ENCODE measurements at regions not wholly inside any gene's neighbourhood (a gene's known extent, or its start where the extent isn't known, plus 50 kb on each side); places are given as distances from the start of the nearest gene placed in this dataset.

DNA sequence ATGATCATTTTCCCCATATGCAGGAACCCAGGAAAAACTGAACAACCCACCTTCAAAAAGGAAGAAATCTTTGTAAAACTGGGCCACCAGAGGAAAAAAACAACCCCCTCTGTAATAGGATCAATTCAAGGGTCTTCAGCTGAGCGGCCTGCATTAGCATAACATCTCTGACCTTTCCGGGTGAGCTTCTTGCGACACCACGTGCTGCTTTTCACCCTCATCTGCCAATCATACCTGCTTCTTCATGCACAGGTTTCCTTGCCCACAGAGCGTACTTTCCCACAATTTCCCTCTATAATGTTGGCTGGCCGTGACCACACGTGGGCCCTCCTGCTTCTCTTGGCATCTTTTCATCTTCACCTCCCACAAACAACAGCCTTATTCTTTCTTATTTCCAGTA lies 284.3 kb upstream of the NEBL start:
- POLR2A ChIA-PET, result no interaction called here
- TF ChIP-seq, protein P1, sequence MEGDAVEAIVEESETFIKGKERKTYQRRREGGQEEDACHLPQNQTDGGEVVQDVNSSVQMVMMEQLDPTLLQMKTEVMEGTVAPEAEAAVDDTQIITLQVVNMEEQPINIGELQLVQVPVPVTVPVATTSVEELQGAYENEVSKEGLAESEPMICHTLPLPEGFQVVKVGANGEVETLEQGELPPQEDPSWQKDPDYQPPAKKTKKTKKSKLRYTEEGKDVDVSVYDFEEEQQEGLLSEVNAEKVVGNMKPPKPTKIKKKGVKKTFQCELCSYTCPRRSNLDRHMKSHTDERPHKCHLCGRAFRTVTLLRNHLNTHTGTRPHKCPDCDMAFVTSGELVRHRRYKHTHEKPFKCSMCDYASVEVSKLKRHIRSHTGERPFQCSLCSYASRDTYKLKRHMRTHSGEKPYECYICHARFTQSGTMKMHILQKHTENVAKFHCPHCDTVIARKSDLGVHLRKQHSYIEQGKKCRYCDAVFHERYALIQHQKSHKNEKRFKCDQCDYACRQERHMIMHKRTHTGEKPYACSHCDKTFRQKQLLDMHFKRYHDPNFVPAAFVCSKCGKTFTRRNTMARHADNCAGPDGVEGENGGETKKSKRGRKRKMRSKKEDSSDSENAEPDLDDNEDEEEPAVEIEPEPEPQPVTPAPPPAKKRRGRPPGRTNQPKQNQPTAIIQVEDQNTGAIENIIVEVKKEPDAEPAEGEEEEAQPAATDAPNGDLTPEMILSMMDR (IDR thresholded peaks at IDR 0.05; ENCODE audit: control extremely low read depth, extremely low read depth, low read depth, missing control alignments), result no peak
- CTCF ChIA-PET, result interaction anchor here (0.9 kb wide), 1 partner anchor 22 kb away, joined by 3 read pairs; no protein-coding TSS in a partner anchor
- no peak for DNase-seq (ENCODE audit: extremely low spot score)

- no peak for DNase-seq (ENCODE audit: extremely low spot score)
- ChIA-PET POLR2A (no interaction called here), CTCF (no interaction called here)
- TF ChIP-seq, protein P1 (IDR thresholded peaks at IDR 0.05; ENCODE audit: control extremely low read depth, extremely low read depth, low read depth, missing control alignments), result no peak
These were observed 283.5 kb upstream of the NEBL start for GRCh38 chr10:21180604-21181003.

DNA sequence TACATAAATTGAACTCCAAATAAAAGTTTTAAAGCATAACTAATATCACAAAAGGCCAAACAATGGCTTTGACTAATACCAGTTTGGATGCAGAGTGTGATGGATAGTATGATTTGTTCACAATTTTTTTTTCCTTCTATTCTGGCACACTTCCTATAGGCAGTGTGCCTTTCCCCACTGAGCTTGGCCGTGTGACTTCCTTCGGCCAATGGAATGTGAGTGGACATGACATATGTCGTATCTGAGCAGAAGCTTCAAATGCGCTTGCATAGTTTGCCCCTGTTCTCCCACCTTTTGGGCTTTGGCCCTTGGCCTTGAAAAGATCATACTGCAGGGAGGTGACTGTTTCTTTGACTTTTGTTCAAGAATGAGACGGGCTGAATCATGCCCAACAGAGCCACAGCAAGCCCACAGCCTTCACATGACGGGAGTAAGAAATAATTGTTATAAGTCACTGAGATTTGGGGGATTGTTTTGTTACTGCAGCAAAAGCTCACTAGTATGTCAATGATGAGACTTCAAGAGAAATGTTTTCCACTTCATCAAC lies 279.9 kb upstream of the NEBL start:
- ChIA-PET POLR2A (no interaction called here), CTCF (interaction anchor here (1.5 to 1.8 kb wide), 2 partner anchors 9 to 11 kb away, joined by 4 to 7 read pairs; no protein-coding TSS in a partner anchor)
- TF ChIP-seq, protein P1 (IDR thresholded peaks at IDR 0.05; ENCODE audit: control extremely low read depth, extremely low read depth, low read depth, missing control alignments), result no peak
- no peak for DNase-seq (ENCODE audit: extremely low spot score)

DNA sequence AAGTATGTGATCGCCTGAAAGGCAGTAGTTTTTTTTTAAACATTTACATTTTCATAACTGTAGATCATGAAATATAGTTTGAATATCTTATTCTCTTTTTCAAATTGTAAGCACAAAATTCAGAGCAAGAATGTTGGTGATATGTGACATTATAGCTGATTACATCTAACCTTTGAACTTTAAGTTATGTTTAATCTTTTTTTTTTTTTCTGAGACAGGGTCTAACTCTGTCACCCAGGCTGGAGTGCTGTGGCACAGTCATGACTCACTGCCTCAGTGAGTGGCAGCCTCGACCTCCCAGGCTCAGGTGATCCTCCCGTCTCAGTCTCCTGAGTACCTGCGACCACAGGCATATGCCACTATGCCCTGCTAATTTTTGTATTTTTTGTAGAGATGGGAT lies 278.7 kb upstream of the NEBL start:
- CTCF ChIA-PET, result interaction anchor here (1.0 kb wide), 1 partner anchor 21 kb away, joined by 3 read pairs; no protein-coding TSS in a partner anchor
- POLR2A ChIA-PET, result no interaction called here
- TF ChIP-seq, protein P1 (IDR thresholded peaks at IDR 0.05; ENCODE audit: control extremely low read depth, extremely low read depth, low read depth, missing control alignments), result no peak
- no peak for DNase-seq (ENCODE audit: extremely low spot score)

DNA sequence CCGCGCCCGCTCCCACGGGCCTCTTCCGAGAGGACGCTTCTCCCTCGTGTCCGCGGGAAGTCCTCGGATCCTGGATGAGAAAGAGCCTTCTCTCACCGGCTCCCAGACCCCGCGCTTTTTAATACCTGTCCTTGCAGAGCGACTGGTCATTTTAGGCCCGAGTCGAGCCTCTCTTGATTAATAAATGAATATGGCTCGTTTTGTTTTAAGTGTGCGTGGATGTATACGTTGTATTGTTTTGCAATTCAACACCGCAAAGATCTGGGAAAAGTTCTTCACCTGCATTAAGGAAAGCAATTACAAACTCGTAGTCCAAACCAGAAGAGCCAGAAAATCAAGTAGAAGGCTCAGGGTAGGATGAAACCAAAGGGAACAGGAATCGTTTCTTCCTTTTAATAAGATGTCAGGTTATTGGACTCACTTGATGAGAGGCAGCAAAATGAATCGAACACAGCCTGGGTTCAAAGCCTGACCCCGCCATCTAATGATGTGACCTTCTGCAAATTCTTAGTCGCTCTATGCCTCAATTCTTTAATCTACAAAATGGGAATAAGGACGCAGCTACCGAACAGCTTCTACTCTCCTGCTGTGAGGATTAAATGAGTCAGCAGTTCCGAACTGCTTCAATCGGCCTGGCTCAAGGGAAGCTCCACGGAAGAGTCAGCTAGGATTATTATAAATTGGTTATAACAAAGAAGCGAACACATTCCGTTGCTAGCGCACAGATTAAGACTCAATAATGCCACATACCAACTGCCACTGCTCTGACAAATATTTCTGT lies 277.8 kb upstream of the NEBL start:
- TF ChIP-seq, protein P1 (IDR thresholded peaks at IDR 0.05; ENCODE audit: control extremely low read depth, extremely low read depth, low read depth, missing control alignments), result no peak
- POLR2A ChIA-PET, result no interaction called here
- DNase-seq (ENCODE audit: extremely low spot score), result no peak
- CTCF ChIA-PET, result interaction anchor here (1.0 kb wide), 1 partner anchor 22 kb away, joined by 3 read pairs; no protein-coding TSS in a partner anchor

DNA sequence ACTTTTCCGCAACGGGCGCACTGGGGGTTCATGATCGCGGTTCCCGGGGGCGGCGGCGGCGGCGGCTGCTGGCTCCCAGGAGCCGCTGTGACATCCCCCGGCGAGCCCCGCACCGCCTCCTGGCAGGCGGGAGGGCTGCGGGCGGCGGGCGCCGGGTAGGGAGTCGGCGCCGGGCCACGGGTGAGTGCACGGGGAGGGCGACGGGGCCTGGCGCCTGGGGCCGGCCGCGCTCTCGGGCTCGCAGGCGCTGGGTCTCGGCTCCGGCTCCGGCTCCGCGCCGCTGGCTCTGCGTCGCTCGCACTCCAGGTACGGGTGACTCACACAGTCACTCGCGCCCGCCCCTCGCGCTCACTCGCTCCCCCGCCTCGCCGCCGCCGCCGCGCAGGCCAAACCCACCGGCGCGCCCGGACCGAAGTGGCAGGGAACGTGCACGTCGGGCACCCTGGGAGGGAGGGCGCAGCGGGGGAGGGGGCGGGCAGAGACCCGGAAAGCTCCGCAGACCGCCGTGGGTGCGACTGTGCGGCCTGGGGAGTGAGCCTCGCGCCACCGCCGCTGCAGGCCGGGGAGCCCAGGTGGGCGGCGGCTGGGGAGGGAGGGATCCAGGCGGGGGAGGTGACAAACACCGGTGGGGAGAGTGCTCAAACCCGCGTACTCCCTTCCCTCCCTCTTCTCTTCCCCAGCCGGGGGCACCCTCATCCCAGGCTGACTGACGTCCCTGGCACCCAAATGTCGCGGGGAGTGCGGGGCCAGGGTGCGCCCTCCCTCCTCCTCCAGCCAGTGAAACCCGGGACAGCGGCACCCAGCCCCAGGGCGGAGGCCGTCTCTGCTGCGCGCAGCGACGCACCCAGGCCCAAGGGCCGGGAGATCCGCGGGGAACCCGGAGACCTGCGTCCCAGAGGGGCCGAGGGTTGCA lies 276.9 kb upstream of the NEBL start:
- TF ChIP-seq, protein P1 (IDR thresholded peaks at IDR 0.05; ENCODE audit: control extremely low read depth, extremely low read depth, low read depth, missing control alignments), result no peak
- DNase-seq (ENCODE audit: extremely low spot score), result peak; percentile 18

More for the DNA sequence above, 276.9 kb upstream of the NEBL start:
- POLR2A ChIA-PET, result no interaction called here
- CTCF ChIA-PET, result no interaction called here

Measured in GM10248 (cell line).